ENCODE measurements at regions not wholly inside any gene's neighbourhood (a gene's known extent, or its start where the extent isn't known, plus 50 kb on each side); places are given as distances from the start of the nearest gene placed in this dataset.

- no peak overlapping the region for H2BK15ac ChIP-seq (ENCODE audit: low read depth, low read length)
- no peak overlapping the region for H2BK120ac ChIP-seq (ENCODE audit: low read depth, low read length, poor library complexity, severe bottlenecking)
- H3K18ac ChIP-seq (ENCODE audit: insufficient read length, low read depth, low read length): no peak overlapping the region
- peaks cover 4 to 13% of the 10 kb centered on the region in 2 experiments; a peak in 3 of 5 replicates for H3K9me3 Mint-ChIP-seq
- no peak overlapping the region for H2AFZ ChIP-seq (ENCODE audit: low read length)
- H3K9me3 ChIP-seq (ENCODE audit: control insufficient read depth, low read depth, low read length): no peaks in the 10 kb centered on the region
- no peak overlapping the region for H2BK12ac ChIP-seq (ENCODE audit: insufficient read length, low read depth, low read length)
- no peak overlapping the region for H3T11ph ChIP-seq (ENCODE audit: low read length)
- no peak overlapping the region for H2AK5ac ChIP-seq (ENCODE audit: insufficient read length, low read length)
- H3K9ac ChIP-seq (ENCODE audit: extremely low read depth, insufficient read length, low read length): no peak overlapping the region
- no peaks in the 10 kb centered on the region for H3K4me1 ChIP-seq (ENCODE audit: insufficient read depth, low read length)
- no peaks in the 10 kb centered on the region for H3K79me2 ChIP-seq (ENCODE audit: insufficient read depth, low read length)
- no CpG with 5 or more reads among the region's 5 CpGs for WGBS (ENCODE audit: extremely low coverage, insufficient read length, low lambda C conversion rate)
- H3K27me3 ChIP-seq (ENCODE audit: insufficient read depth, low read length): no peaks in the 10 kb centered on the region
- no peak overlapping the region for H4K5ac ChIP-seq (ENCODE audit: insufficient read length, low read depth, low read length)
- no peak overlapping the region for H3K56ac ChIP-seq (ENCODE audit: insufficient read length, low read depth, low read length)
- no peaks in the 10 kb centered on the region for H3K4me1 Mint-ChIP-seq
- no peaks in the 10 kb centered on the region for H3K36me3 Mint-ChIP-seq (ENCODE audit: insufficient read depth in 1 of 3, low read depth in 3 of 3)
- H4K8ac ChIP-seq (replicated peaks; ENCODE audit: insufficient read length, low read depth, low read length): no peak overlapping the region
- no peak overlapping the region for H2BK5ac ChIP-seq (ENCODE audit: insufficient read length, low read length)
- TF ChIP-seq, protein P1, sequence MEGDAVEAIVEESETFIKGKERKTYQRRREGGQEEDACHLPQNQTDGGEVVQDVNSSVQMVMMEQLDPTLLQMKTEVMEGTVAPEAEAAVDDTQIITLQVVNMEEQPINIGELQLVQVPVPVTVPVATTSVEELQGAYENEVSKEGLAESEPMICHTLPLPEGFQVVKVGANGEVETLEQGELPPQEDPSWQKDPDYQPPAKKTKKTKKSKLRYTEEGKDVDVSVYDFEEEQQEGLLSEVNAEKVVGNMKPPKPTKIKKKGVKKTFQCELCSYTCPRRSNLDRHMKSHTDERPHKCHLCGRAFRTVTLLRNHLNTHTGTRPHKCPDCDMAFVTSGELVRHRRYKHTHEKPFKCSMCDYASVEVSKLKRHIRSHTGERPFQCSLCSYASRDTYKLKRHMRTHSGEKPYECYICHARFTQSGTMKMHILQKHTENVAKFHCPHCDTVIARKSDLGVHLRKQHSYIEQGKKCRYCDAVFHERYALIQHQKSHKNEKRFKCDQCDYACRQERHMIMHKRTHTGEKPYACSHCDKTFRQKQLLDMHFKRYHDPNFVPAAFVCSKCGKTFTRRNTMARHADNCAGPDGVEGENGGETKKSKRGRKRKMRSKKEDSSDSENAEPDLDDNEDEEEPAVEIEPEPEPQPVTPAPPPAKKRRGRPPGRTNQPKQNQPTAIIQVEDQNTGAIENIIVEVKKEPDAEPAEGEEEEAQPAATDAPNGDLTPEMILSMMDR (conservative IDR thresholded peaks at IDR 0.05): no peak
- no peaks in the 10 kb centered on the region for H3K79me1 ChIP-seq (ENCODE audit: insufficient read depth, low read depth, low read length, poor library complexity, severe bottlenecking)
- no peaks in the 10 kb centered on the region for H4K20me1 ChIP-seq (ENCODE audit: control insufficient read depth, insufficient read depth, insufficient read length)
- no peak overlapping the region for H3K4me3 Mint-ChIP-seq
- no peak overlapping the region for H3K23ac ChIP-seq (ENCODE audit: insufficient read length, low read depth, low read length)
- H3K14ac ChIP-seq (ENCODE audit: insufficient read depth, low read length): no peak overlapping the region
- H4K91ac ChIP-seq (ENCODE audit: insufficient read length, low read depth, low read length): no peak overlapping the region
- no peaks in the 10 kb centered on the region for H3K27me3 Mint-ChIP-seq (ENCODE audit: low read depth)
- no peak for DNase-seq
- H3K27ac ChIP-seq (ENCODE audit: insufficient read length, low read depth, low read length): no peak overlapping the region
- no peaks in the 10 kb centered on the region for H3K23me2 ChIP-seq (ENCODE audit: insufficient read length, low read depth, low read length, poor library complexity, severe bottlenecking)
- H3K4me2 ChIP-seq (ENCODE audit: insufficient read depth, insufficient read length, low read length): no peak overlapping the region
- no peak overlapping the region for H3K27ac Mint-ChIP-seq
- no peak overlapping the region for H2BK20ac ChIP-seq (ENCODE audit: low read depth, low read length, poor library complexity, severe bottlenecking)
- H3K4ac ChIP-seq (ENCODE audit: low read depth, low read length): no peak overlapping the region
Observed at GRCh38 chr7:42440951-42441350, 203.9 kb upstream of the GLI3 start.
